Neural cell (in vitro differentiated cells): ENCODE measurements at regions not wholly inside any gene's neighbourhood (a gene's known extent, or its start where the extent isn't known, plus 50 kb on each side); places are given as distances from the start of the nearest gene placed in this dataset.

Experiments used
- H2AFZ ChIP-seq: fragments of 200-600, 300-800 bp; sonication (generic), shearing (Covaris generic); 2 replicates; pipeline ENCODE4 v1.6.0; 2014; ENCODE audit warnings: low read depth, mild to moderate bottlenecking, antibody characterized with exemption, low read length, moderate library complexity
- H3F3A ChIP-seq: fragments of 200-600 bp; shearing (Covaris generic); 2 replicates; pipeline ENCODE4 v1.6.1; 2016; ENCODE audit warnings: mild to moderate bottlenecking, moderate library complexity, mixed read lengths, antibody characterized with exemption, low read length; ENCODE audit not compliant: insufficient read depth, poor library complexity, severe bottlenecking
- H3K27ac ChIP-seq: fragments of 200-600, 300-800 bp; sonication (generic), shearing (Covaris generic); 2 replicates; pipeline ENCODE4 v1.5.1; 2014; ENCODE audit warnings: mild to moderate bottlenecking, low read length, moderate library complexity
- H3K27me3 ChIP-seq: fragments of 300-800, 200-600 bp; sonication (generic), shearing (Covaris generic); 2 replicates; pipeline ENCODE4 v1.6.0; 2014; ENCODE audit warnings: mild to moderate bottlenecking, low read depth, low read length, moderate library complexity; ENCODE audit not compliant: insufficient read depth
- H3K36me3 ChIP-seq: fragments of 300-800, 200-600 bp; sonication (generic), shearing (Covaris generic); 2 replicates; pipeline ENCODE4 v1.5.1; 2014; ENCODE audit warnings: mild to moderate bottlenecking, antibody characterized with exemption, low read length, moderate library complexity; ENCODE audit not compliant: insufficient read depth
- H3K4me2 ChIP-seq: fragments of 300-800, 200-600 bp; sonication (generic), shearing (Covaris generic); 2 replicates; pipeline ENCODE4 v1.6.0; 2014; ENCODE audit warnings: mild to moderate bottlenecking, low read length
- H3K4me3 ChIP-seq: fragments of 300-800, 200-600 bp; sonication (generic), shearing (Covaris generic); 2 replicates; pipeline ENCODE4 v1.5.1; 2014; ENCODE audit warnings: mild to moderate bottlenecking, low read length, moderate library complexity
- H3K79me2 ChIP-seq: fragments of 200-600 bp; shearing (Covaris generic); replicated peaks from 2 replicates; pipeline ENCODE4 v1.6.0; 2014; ENCODE audit warnings: mild to moderate bottlenecking, low read length, moderate library complexity; ENCODE audit not compliant: insufficient read depth
- H3K9ac ChIP-seq: fragments of 300-800, 200-600 bp; sonication (generic), shearing (Covaris generic); 2 replicates; pipeline ENCODE4 v1.6.1; 2016; ENCODE audit warnings: mild to moderate bottlenecking, low read length, mixed read lengths
- H3K9me2 ChIP-seq: fragments of 200-600 bp; shearing (Covaris generic); 2 replicates; pipeline ENCODE4 v1.6.1; 2016; ENCODE audit warnings: mild to moderate bottlenecking, low read length, mixed read lengths; ENCODE audit not compliant: insufficient read depth
- H3K9me3 ChIP-seq: fragments of 200-600, 300-800 bp; sonication (generic), shearing (Covaris generic); 2 replicates; pipeline ENCODE4 v1.6.1; 2016; ENCODE audit warnings: mild to moderate bottlenecking, mixed run types, low read length, moderate library complexity, mixed read lengths
- H4K20me1 ChIP-seq: fragments of 200-600 bp; shearing (Covaris generic); 2 replicates; pipeline ENCODE4 v1.6.1; 2016; ENCODE audit warnings: mild to moderate bottlenecking, mixed run types; ENCODE audit not compliant: insufficient read depth
- EP300 ChIP-seq: fragments of 450-650 bp; conservative IDR thresholded peaks from 2 replicates; pipeline ENCODE4 v1.6.1; 2014; ENCODE audit warnings: antibody characterized with exemption, mild to moderate bottlenecking, moderate library complexity; ENCODE audit not compliant: poor library complexity, severe bottlenecking
- EZH2 ChIP-seq: fragments of 200-600, 300-800 bp; shearing (Covaris generic), sonication (generic); IDR thresholded peaks from 2 replicates; pipeline ENCODE4 v1.6.1; 2014; ENCODE audit warnings: antibody characterized with exemption, low read length, borderline replicate concordance, mild to moderate bottlenecking; ENCODE audit not compliant: insufficient read depth, poor library complexity, severe bottlenecking
- MXI1 ChIP-seq: fragments of 450-650 bp; conservative IDR thresholded peaks from 2 replicates; pipeline ENCODE4 v1.6.1; 2014; ENCODE audit warnings: antibody characterized with exemption, mild to moderate bottlenecking; ENCODE audit not compliant: poor library complexity, severe bottlenecking
- POLR2AphosphoS5 ChIP-seq: IDR thresholded peaks from 2 replicates; pipeline ENCODE4 v1.6.1; 2012
- RAD21 ChIP-seq: fragments of 450-650 bp; conservative IDR thresholded peaks from 2 replicates; pipeline ENCODE4 v1.6.1; 2014; ENCODE audit warnings: antibody characterized with exemption, mild to moderate bottlenecking, moderate library complexity
- SMC3 ChIP-seq: fragments of 450-650 bp; conservative IDR thresholded peaks from 2 replicates; pipeline ENCODE4 v1.6.1; 2014; ENCODE audit warnings: antibody characterized with exemption, mild to moderate bottlenecking, moderate library complexity; ENCODE audit not compliant: poor library complexity
- TAF1 ChIP-seq: IDR thresholded peaks from 2 replicates; pipeline ENCODE4 v1.6.1; 2012; ENCODE audit warnings: low read depth
- TF ChIP-seq, protein P1 (sequence below): IDR thresholded peaks from 2 replicates; pipeline ENCODE4 v1.6.1; 2012; ENCODE audit warnings: borderline replicate concordance
- TF ChIP-seq, protein P2 (sequence below): fragments of 450-650 bp; IDR thresholded peaks from 2 replicates; pipeline ENCODE4 v1.5.1; 2014; ENCODE audit warnings: antibody characterized with exemption, mild to moderate bottlenecking, moderate library complexity; ENCODE audit not compliant: poor library complexity, severe bottlenecking

DNA sequence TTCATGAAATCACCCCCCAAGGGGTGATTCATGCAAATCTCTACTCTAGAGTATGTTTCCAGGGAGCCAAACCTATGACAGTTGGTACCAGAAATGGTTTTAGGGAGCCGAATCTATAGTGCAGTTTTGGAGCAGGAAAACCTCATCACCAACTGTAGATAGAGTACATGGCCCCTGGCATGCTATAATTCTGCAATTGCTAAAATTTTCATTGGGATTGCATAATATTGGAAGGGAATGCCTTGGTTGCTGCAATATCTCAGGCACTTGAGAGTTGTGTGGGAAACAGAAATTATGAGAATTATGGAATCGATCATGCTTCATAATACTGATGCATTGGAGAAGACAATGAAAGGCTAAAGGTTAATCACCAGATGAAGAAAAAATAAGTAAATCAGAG, 148.2 kb upstream of the PLPPR1 start:
- H3K4me2 ChIP-seq, result no peak overlapping the region
- no peaks in the 10 kb centered on the region for H3F3A ChIP-seq
- no peaks in the 10 kb centered on the region for H3K27me3 ChIP-seq
- no peak overlapping the region for H3K4me3 ChIP-seq
- H2AFZ ChIP-seq, result no peak overlapping the region
- TF ChIP-seq POLR2AphosphoS5, result no peak
- no peak for TF ChIP-seq MXI1
- TF ChIP-seq SMC3, result no peak
- TF ChIP-seq EZH2, result no peak
- no peak for TF ChIP-seq TAF1
- TF ChIP-seq, protein P1, sequence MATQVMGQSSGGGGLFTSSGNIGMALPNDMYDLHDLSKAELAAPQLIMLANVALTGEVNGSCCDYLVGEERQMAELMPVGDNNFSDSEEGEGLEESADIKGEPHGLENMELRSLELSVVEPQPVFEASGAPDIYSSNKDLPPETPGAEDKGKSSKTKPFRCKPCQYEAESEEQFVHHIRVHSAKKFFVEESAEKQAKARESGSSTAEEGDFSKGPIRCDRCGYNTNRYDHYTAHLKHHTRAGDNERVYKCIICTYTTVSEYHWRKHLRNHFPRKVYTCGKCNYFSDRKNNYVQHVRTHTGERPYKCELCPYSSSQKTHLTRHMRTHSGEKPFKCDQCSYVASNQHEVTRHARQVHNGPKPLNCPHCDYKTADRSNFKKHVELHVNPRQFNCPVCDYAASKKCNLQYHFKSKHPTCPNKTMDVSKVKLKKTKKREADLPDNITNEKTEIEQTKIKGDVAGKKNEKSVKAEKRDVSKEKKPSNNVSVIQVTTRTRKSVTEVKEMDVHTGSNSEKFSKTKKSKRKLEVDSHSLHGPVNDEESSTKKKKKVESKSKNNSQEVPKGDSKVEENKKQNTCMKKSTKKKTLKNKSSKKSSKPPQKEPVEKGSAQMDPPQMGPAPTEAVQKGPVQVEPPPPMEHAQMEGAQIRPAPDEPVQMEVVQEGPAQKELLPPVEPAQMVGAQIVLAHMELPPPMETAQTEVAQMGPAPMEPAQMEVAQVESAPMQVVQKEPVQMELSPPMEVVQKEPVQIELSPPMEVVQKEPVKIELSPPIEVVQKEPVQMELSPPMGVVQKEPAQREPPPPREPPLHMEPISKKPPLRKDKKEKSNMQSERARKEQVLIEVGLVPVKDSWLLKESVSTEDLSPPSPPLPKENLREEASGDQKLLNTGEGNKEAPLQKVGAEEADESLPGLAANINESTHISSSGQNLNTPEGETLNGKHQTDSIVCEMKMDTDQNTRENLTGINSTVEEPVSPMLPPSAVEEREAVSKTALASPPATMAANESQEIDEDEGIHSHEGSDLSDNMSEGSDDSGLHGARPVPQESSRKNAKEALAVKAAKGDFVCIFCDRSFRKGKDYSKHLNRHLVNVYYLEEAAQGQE, result no peak
- no peak for TF ChIP-seq EP300
- TF ChIP-seq RAD21, result no peak
- TF ChIP-seq, protein P2, sequence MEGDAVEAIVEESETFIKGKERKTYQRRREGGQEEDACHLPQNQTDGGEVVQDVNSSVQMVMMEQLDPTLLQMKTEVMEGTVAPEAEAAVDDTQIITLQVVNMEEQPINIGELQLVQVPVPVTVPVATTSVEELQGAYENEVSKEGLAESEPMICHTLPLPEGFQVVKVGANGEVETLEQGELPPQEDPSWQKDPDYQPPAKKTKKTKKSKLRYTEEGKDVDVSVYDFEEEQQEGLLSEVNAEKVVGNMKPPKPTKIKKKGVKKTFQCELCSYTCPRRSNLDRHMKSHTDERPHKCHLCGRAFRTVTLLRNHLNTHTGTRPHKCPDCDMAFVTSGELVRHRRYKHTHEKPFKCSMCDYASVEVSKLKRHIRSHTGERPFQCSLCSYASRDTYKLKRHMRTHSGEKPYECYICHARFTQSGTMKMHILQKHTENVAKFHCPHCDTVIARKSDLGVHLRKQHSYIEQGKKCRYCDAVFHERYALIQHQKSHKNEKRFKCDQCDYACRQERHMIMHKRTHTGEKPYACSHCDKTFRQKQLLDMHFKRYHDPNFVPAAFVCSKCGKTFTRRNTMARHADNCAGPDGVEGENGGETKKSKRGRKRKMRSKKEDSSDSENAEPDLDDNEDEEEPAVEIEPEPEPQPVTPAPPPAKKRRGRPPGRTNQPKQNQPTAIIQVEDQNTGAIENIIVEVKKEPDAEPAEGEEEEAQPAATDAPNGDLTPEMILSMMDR, result no peak
- no peaks in the 10 kb centered on the region for H3K9me3 ChIP-seq
- no peak overlapping the region for H3K27ac ChIP-seq
- H3K9me2 ChIP-seq, result no peaks in the 10 kb centered on the region
- no peaks in the 10 kb centered on the region for H4K20me1 ChIP-seq
- no peaks in the 10 kb centered on the region for H3K36me3 ChIP-seq
- no peak overlapping the region for H3K9ac ChIP-seq
- H3K79me2 ChIP-seq, result no peaks in the 10 kb centered on the region

DNA sequence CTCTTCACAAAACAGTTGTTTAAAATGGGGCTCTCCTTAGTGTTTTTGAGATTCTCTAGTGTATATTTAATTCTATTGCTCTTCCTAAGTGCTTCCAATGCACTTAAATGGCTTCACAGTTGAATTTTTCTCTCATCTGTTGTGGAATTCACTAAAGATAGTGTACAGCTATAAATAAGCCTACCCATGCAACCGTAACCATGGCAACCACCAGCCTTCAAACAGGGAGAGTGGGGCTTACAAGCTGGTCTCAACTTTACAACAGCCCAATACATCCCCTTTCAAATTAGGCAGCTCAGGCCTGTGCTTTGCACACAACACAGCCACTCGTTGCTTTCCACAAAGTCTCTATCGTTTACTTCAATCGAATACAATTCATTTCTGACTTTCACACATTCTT, 144.0 kb upstream of the PLPPR1 start:
- Histone ChIP-seq H2AFZ (no peak overlapping the region), H4K20me1 (no peaks in the 10 kb centered on the region), H3K4me2 (peak overlapping the region; percentile 62), H3K27ac (peak overlapping the region; percentile 71), H3K79me2 (no peaks in the 10 kb centered on the region), H3K27me3 (no peaks in the 10 kb centered on the region), H3K4me3 (peak overlapping the region; percentile 38), H3K36me3 (no peaks in the 10 kb centered on the region), H3K9ac (peak overlapping the region; percentile 17), H3F3A (no peaks in the 10 kb centered on the region), H3K9me3 (no peaks in the 10 kb centered on the region), H3K9me2 (no peaks in the 10 kb centered on the region)
- peak; percentile 71 for TF ChIP-seq EP300
- TF ChIP-seq RAD21, result no peak
- TF ChIP-seq EZH2, result no peak
- peak; percentile 16 for TF ChIP-seq POLR2AphosphoS5
- no peak for TF ChIP-seq SMC3
- peak; percentile 29 for TF ChIP-seq MXI1
- TF ChIP-seq, protein P1, result peak; percentile 64
